ENCODE measurements at regions not wholly inside any gene's neighbourhood (a gene's known extent, or its start where the extent isn't known, plus 50 kb on each side); places are given as distances from the start of the nearest gene placed in this dataset.

DNA sequence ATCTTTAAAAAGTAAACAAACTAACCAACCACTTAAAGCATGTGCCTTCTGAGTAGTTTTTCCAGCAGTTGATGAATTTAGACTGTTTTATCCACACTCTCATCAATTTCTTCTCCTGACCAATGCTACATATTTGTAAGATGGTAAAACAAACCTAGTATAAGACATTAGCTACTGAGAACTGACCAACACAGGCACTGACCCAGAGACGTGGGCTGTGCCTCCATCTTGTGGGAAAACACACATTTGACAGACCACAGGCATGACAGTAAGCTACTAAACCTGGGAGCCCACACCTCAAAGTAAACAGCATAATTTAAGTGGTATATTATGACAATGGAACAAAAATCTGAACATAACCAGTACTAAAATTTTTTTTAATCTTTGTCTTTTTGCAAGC lies 121.4 kb upstream of the NRSN1 start:
- Histone ChIP-seq H3K27me3 (no peaks in the 10 kb centered on the region), H3K4me3 (no peak overlapping the region), H3K4me1 (peaks cover 0 to 12% (median 8%) of the 10 kb centered on the region in 12 donors), H3K36me3 (no peaks in the 10 kb centered on the region), H3K27ac (peak overlapping the region in 7 of 12 donors; percentile 16 to 67 (median 64)), H3K9me3 (no peaks in the 10 kb centered on the region)
- ATAC-seq (peak in 3 of 4 donors; percentile 69 to 82 (median 75)), DNase-seq (no peak)
- WGBS, 4 donors: 48 to 65% (median 55%) methylated on average over 1 of the region's 1 CpG
- intact Hi-C loops (cut with DNase I): no loop called here
- TF ChIP-seq, protein P1, sequence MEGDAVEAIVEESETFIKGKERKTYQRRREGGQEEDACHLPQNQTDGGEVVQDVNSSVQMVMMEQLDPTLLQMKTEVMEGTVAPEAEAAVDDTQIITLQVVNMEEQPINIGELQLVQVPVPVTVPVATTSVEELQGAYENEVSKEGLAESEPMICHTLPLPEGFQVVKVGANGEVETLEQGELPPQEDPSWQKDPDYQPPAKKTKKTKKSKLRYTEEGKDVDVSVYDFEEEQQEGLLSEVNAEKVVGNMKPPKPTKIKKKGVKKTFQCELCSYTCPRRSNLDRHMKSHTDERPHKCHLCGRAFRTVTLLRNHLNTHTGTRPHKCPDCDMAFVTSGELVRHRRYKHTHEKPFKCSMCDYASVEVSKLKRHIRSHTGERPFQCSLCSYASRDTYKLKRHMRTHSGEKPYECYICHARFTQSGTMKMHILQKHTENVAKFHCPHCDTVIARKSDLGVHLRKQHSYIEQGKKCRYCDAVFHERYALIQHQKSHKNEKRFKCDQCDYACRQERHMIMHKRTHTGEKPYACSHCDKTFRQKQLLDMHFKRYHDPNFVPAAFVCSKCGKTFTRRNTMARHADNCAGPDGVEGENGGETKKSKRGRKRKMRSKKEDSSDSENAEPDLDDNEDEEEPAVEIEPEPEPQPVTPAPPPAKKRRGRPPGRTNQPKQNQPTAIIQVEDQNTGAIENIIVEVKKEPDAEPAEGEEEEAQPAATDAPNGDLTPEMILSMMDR (IDR thresholded peaks at IDR 0.05): peak in 4 of 12 donors; percentile 7 to 28 (median 26)
- TF ChIP-seq POLR2A (IDR thresholded peaks at IDR 0.05): no peak

DNA sequence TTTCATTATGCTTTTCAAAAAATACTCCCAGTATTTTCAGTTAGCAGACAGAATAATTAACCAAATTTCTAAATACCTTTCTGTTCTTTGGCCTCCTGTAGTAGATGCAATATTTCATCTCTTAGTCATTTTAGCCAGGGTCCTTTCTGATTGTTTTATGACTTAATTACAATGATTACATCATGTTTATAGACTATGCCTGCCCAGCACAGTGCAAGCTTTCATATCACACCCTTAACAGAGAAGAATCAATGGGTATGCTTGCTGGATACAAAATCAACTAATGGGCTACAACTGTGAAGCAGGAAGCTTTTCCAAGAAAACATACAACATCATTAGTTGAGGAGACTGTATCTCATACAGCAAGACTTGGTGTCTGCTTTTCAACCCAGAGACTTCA lies 119.8 kb upstream of the NRSN1 start:
- Histone ChIP-seq H3K4me3 (no peak overlapping the region), H3K27ac (no peak overlapping the region), H3K36me3 (no peaks in the 10 kb centered on the region), H3K9me3 (no peaks in the 10 kb centered on the region), H3K27me3 (no peaks in the 10 kb centered on the region), H3K4me1 (peaks cover 0 to 12% (median 8%) of the 10 kb centered on the region in 12 donors)
- intact Hi-C loops (cut with DNase I): no loop called here
- no peak for DNase-seq
- ATAC-seq: no peak
- TF ChIP-seq POLR2A (IDR thresholded peaks at IDR 0.05): no peak
- TF ChIP-seq, protein P1 (IDR thresholded peaks at IDR 0.05): no peak

DNA sequence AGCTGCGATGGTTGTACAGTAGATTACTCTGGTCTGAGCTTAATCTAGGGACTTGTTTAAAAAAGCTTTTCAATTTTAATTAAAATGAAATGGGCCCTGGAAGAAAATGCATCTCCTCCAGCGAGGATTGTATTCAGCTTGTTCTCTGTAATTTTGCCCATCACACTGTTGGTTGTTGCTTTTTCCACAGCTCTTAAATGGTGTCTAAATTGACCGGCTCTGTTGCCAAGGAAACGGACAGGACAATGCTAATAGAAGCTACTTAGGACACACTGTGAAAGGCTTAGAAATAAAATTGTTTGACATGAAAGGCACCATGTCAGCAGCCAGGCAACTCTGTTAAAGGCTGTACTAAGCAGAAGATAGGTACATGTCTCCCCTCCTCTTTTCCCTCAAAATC lies 116.7 kb upstream of the NRSN1 start:
- WGBS, 4 donors: 50 to 64% (median 56%) methylated on average over 4 of the region's 4 CpGs

DNA sequence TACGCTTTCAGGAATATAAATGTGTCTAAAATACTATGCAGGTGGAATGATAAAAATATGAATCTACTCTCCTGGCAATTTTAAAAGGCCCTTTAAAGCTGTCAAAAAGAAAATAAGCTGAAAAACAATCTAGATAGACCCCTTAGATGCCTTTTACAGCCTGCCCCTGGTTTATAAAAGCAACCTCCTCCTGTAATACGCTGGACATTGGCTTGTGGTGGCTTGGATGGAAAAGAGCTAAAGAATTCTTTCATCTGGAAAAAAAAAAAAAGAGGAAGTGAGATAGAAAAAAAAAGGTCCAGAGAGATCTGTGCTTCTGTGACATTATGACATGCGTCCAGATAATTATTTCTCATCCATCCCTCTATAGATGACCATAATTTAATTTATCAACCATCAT lies 115.9 kb upstream of the NRSN1 start:
- Histone ChIP-seq H3K4me3 (no peak overlapping the region), H3K36me3 (no peaks in the 10 kb centered on the region), H3K9me3 (no peaks in the 10 kb centered on the region), H3K4me1 (no peaks in the 10 kb centered on the region), H3K27ac (no peak overlapping the region), H3K27me3 (no peaks in the 10 kb centered on the region)
- ATAC-seq (no peak), DNase-seq (no peak)
- TF ChIP-seq, protein P1 (IDR thresholded peaks at IDR 0.05): no peak
- no peak for TF ChIP-seq POLR2A (IDR thresholded peaks at IDR 0.05)
- 56 to 74% (median 67%) methylated on average over 3 of the region's 3 CpGs for WGBS, 4 donors
- intact Hi-C loops (cut with DNase I): no loop called here

More for the DNA sequence above, 116.7 kb upstream of the NRSN1 start:
- TF ChIP-seq, protein P1 (IDR thresholded peaks at IDR 0.05): no peak
- TF ChIP-seq POLR2A (IDR thresholded peaks at IDR 0.05): no peak
- Histone ChIP-seq H3K27me3 (no peaks in the 10 kb centered on the region), H3K36me3 (no peaks in the 10 kb centered on the region), H3K4me3 (no peak overlapping the region), H3K27ac (no peak overlapping the region), H3K4me1 (peaks cover 0 to 4% (median 0%) of the 10 kb centered on the region in 12 donors), H3K9me3 (no peaks in the 10 kb centered on the region)
- ATAC-seq (no peak), DNase-seq (no peak)
- intact Hi-C loops (cut with DNase I): no loop called here
